ENCODE measurements at regions not wholly inside any gene's neighbourhood (a gene's known extent, or its start where the extent isn't known, plus 50 kb on each side); places are given as distances from the start of the nearest gene placed in this dataset.
"Not testable (repeated sequence)": the region's sequence is repeated elsewhere in the genome, so short reads cannot be mapped to it uniquely, and the experiment has no call there.

GRCh38 chr1:3995141-3995780, 95.2 kb upstream of the C1orf174 start:
- H3K4me1 ChIP-seq (ENCODE audit: control insufficient read depth in 2 of 3, insufficient read depth in 2 of 3, low read depth in 1 of 3, low read length in 3 of 3): no peaks in the 10 kb centered on the region
- no peak overlapping the region for H3K4me3 ChIP-seq (ENCODE audit: low read length in 3 of 3)
- H3K27ac ChIP-seq (ENCODE audit: low read depth in 2 of 2, low read length in 2 of 2): no peak overlapping the region
- no peaks in the 10 kb centered on the region for H3K36me3 ChIP-seq (ENCODE audit: control insufficient read depth in 2 of 3, insufficient read depth in 3 of 3, low read length in 3 of 3)
- DNase-seq (peak in 1 of 5 donors; percentile 60), FAIRE-seq (no peak)
- H3K9ac ChIP-seq (ENCODE audit: low read length in 3 of 3): no peak overlapping the region
- no peak for TF ChIP-seq CTCF (IDR thresholded peaks at IDR 0.05; ENCODE audit: borderline replicate concordance, extremely low read depth, insufficient read depth)
- intact Hi-C loops (cut with DNase I): no loop called here
- no peaks in the 10 kb centered on the region for H3K27me3 ChIP-seq (ENCODE audit: control insufficient read depth, insufficient read depth, low read length)
- peaks cover 0 to 10% (median 0%) of the 10 kb centered on the region in 3 donors for H3K9me3 ChIP-seq (ENCODE audit: control insufficient read depth in 2 of 3, insufficient read depth in 1 of 3, low read length in 3 of 3)

GRCh38 chr1:3996846-3997705, 97.0 kb upstream of the C1orf174 start:
- Histone ChIP-seq H3K4me1 (ENCODE audit: control insufficient read depth in 2 of 3, insufficient read depth in 2 of 3, low read depth in 1 of 3, low read length in 3 of 3) (no peaks in the 10 kb centered on the region), H3K9me3 (ENCODE audit: control insufficient read depth in 2 of 3, insufficient read depth in 1 of 3, low read length in 3 of 3) (peaks cover 0 to under 1% (median 0%) of the 10 kb centered on the region in 3 donors), H3K9ac (ENCODE audit: low read length in 3 of 3) (no peak overlapping the region), H3K4me3 (ENCODE audit: low read length in 3 of 3) (no peak overlapping the region), H3K27ac (ENCODE audit: low read depth in 2 of 2, low read length in 2 of 2) (no peak overlapping the region), H3K27me3 (ENCODE audit: control insufficient read depth, insufficient read depth, low read length) (no peaks in the 10 kb centered on the region), H3K36me3 (ENCODE audit: control insufficient read depth in 2 of 3, insufficient read depth in 3 of 3, low read length in 3 of 3) (no peaks in the 10 kb centered on the region)
- intact Hi-C loops (cut with DNase I): no loop called here
- TF ChIP-seq CTCF (IDR thresholded peaks at IDR 0.05; ENCODE audit: borderline replicate concordance, extremely low read depth, insufficient read depth): no peak
- FAIRE-seq: no peak
- DNase-seq: peak in 1 of 5 donors; percentile 29

- H3K4me1 ChIP-seq (ENCODE audit: control insufficient read depth in 2 of 3, insufficient read depth in 2 of 3, low read depth in 1 of 3, low read length in 3 of 3): no peaks in the 10 kb centered on the region
- H3K36me3 ChIP-seq (ENCODE audit: control insufficient read depth in 2 of 3, insufficient read depth in 3 of 3, low read length in 3 of 3): no peaks in the 10 kb centered on the region
- no peak for FAIRE-seq
- no peak overlapping the region for H3K4me3 ChIP-seq (ENCODE audit: low read length in 3 of 3)
- TF ChIP-seq CTCF (IDR thresholded peaks at IDR 0.05; ENCODE audit: borderline replicate concordance, extremely low read depth, insufficient read depth): no peak
- no peak overlapping the region for H3K27ac ChIP-seq (ENCODE audit: low read depth in 2 of 2, low read length in 2 of 2)
- intact Hi-C loops (cut with DNase I): no loop called here
- no peaks in the 10 kb centered on the region for H3K9me3 ChIP-seq (ENCODE audit: control insufficient read depth in 2 of 3, insufficient read depth in 1 of 3, low read length in 3 of 3)
- peak in 1 of 5 donors; percentile 20 for DNase-seq
- no peaks in the 10 kb centered on the region for H3K27me3 ChIP-seq (ENCODE audit: control insufficient read depth, insufficient read depth, low read length)
- no peak overlapping the region for H3K9ac ChIP-seq (ENCODE audit: low read length in 3 of 3)
Observed at GRCh38 chr1:3998086-3998485, 98.0 kb upstream of the C1orf174 start.

GRCh38 chr1:3999514-3999913, 99.4 kb upstream of the C1orf174 start:
- H3K27me3 ChIP-seq (ENCODE audit: control insufficient read depth, insufficient read depth, low read length); H3K9me3 ChIP-seq (ENCODE audit: control insufficient read depth in 2 of 3, insufficient read depth in 1 of 3, low read length in 3 of 3); H3K36me3 ChIP-seq (ENCODE audit: control insufficient read depth in 2 of 3, insufficient read depth in 3 of 3, low read length in 3 of 3); intact Hi-C loops (cut with DNase I); H3K4me1 ChIP-seq (ENCODE audit: control insufficient read depth in 2 of 3, insufficient read depth in 2 of 3, low read depth in 1 of 3, low read length in 3 of 3); FAIRE-seq; H3K4me3 ChIP-seq (ENCODE audit: low read length in 3 of 3); DNase-seq; H3K9ac ChIP-seq (ENCODE audit: low read length in 3 of 3); H3K27ac ChIP-seq (ENCODE audit: low read depth in 2 of 2, low read length in 2 of 2): not testable (repeated sequence)

All from kidney (tissue), 13 donors.